ENCODE measurements at regions not wholly inside any gene's neighbourhood (a gene's known extent, or its start where the extent isn't known, plus 50 kb on each side); places are given as distances from the start of the nearest gene placed in this dataset.
"Not testable (repeated sequence)": the region's sequence is repeated elsewhere in the genome, so short reads cannot be mapped to it uniquely, and the experiment has no call there.

DNA sequence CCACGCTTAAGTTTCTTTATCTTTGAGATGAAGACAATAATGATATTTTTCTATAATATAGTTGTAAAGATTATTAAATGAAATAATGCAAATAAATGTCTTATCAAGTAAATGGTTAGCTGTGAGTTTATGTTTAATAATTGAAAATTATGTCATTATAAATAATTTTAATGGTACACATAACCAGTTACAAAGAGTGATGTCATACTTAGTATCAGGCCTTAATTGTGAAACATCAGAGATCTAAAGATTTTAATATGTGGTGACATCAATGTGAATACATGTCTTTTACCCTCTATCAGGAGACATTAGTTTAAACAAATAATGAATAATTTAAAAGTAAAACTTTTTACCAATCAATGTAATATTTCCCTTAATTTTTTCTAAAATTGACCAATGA is 63.8 kb upstream of the P2RY1 start:
- TF ChIP-seq, protein P1, sequence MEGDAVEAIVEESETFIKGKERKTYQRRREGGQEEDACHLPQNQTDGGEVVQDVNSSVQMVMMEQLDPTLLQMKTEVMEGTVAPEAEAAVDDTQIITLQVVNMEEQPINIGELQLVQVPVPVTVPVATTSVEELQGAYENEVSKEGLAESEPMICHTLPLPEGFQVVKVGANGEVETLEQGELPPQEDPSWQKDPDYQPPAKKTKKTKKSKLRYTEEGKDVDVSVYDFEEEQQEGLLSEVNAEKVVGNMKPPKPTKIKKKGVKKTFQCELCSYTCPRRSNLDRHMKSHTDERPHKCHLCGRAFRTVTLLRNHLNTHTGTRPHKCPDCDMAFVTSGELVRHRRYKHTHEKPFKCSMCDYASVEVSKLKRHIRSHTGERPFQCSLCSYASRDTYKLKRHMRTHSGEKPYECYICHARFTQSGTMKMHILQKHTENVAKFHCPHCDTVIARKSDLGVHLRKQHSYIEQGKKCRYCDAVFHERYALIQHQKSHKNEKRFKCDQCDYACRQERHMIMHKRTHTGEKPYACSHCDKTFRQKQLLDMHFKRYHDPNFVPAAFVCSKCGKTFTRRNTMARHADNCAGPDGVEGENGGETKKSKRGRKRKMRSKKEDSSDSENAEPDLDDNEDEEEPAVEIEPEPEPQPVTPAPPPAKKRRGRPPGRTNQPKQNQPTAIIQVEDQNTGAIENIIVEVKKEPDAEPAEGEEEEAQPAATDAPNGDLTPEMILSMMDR (IDR thresholded peaks at IDR 0.05; ENCODE audit: extremely low read depth, missing control alignments) = no peak
- DNase-seq (ENCODE audit: low spot score) = no peak

DNA sequence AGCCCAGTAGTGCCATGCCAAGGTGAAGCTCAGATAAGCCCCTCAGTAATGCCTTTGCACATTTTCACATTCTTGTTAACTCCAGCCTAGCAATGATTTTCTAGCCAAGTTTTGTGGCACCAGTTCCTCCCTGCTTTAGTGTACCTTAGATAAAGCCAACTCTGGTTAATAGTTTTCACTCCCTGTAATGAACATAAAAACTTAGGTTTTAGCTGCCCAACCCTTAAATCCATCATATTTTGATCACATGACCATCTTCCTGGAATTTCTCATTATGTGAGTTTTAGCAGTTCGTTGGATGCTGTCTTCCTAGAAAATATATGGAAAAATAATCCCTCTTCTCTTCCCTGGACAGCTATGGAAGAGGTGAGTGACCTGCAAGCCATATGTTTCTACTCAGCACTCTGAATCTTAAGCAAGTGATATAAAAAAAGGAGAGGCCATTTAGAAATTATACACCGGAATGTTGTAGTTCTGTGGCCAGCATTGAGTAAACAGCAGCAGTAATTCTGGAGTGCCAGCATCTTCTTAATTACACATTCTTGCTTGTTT is 62.2 kb upstream of the P2RY1 start:
- no peak for DNase-seq (ENCODE audit: low spot score)
- TF ChIP-seq, protein P1 (IDR thresholded peaks at IDR 0.05; ENCODE audit: extremely low read depth, missing control alignments) = no peak

- TF ChIP-seq, protein P1 (IDR thresholded peaks at IDR 0.05; ENCODE audit: extremely low read depth, missing control alignments) = no peak
- no peak for DNase-seq (ENCODE audit: low spot score)
Observed at GRCh38 chr3:152773633-152774032, 61.3 kb upstream of the P2RY1 start.

DNA sequence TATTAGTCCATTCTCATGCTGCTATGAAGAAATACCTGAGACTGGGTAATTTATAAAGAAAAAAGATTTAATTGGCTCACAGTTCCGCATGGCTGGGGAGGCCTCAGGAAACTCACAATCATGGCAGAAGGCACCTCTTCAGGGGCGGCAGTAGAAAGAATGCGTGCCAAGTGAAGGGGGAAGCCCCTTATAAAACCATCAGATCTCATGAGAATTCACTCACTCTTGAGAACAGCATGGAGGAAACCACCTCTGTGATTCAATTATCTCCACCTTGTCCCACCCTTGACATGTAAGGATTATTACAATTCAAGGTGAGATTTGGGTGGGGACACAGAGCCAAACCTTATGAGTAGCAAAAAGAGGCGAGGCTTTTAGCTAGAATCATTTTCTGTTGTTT is 60.7 kb upstream of the P2RY1 start:
- DNase-seq (ENCODE audit: low spot score) = not testable (repeated sequence)

DNA sequence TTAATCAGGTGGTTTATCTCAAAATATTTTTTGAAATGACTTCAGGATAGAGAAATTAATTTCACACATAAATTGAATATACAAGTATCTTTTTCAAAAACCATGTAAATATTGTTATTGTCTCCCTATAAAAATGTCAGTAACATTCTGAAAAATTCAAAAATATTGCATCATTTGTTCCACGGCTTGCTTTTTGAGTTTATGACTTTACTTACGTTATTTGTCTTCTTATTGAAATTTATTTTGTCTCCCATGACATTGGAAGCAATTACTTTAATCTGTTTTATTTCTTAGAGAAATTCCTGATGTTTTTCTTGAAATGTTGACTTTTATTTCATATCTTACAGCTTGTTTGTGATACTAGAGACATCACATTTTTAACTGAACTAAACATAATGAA is 56.9 kb upstream of the P2RY1 start:
- TF ChIP-seq, protein P1 (IDR thresholded peaks at IDR 0.05; ENCODE audit: extremely low read depth, missing control alignments) = no peak

DNA sequence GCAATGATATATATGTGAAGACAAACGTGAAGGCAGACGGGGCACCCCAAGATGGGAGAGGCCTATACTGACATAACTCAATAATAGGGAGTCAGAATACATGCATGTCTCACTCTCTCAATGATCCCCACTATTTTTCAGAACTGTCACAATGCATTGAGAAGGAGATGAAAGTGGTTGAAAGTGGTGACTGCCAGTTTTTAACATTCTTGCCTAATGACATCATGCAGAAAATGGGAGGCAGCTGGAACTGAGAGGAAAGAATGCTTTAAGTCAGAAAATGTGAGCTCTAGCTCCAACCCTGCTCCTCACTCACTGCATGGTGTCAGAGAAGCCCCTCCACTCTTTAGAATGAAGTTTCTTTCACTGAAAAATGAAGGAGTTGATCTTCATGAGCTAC is 55.3 kb upstream of the P2RY1 start:
- DNase-seq (ENCODE audit: low spot score) = no peak
- TF ChIP-seq, protein P1 (IDR thresholded peaks at IDR 0.05; ENCODE audit: extremely low read depth, missing control alignments) = no peak

More for the DNA sequence above, 56.9 kb upstream of the P2RY1 start:
- DNase-seq (ENCODE audit: low spot score) = no peak

DNA sequence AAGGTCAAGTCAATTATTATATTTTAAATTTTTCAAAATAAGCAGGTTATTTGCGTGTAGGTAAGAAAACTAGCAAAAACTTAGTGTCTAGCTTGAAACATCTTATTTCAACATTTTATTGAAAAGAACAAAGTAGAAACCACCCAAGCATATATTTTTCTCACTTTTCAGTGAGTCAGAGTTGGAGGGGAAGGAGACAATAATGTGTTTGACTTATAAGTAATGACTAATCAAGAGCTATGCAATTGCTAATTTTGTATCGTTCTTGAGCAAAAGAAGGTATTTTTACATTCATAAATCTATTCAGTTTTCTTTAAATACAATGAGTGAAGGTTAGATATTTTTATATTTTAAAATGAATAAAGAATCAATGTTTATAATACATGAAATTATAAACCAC is 54.4 kb upstream of the P2RY1 start:
- DNase-seq (ENCODE audit: low spot score) = no peak
- TF ChIP-seq, protein P1 (IDR thresholded peaks at IDR 0.05; ENCODE audit: extremely low read depth, missing control alignments) = no peak

DNA sequence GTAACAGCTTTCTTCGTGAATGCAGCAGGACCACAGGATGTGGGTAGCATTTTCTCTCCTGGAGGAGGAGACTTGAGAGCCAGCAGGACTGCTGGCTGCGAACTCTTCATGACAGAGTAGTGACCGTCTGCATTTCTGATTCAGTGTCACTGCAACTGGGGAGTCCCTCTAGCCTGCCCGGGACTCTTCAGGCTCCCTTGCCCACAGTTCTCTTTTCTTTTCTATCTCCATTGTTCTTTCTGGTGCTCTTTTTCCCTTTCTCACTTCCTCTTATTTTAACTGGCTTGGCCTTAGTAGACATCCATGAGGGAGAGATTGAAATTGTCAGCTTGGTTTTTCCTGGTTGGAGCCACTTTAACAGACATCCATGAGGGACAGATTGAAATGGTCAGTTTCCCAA is 49.9 kb upstream of the P2RY1 start:
- DNase-seq (ENCODE audit: low spot score) = peak; percentile 10
- TF ChIP-seq, protein P1 (IDR thresholded peaks at IDR 0.05; ENCODE audit: extremely low read depth, missing control alignments) = no peak

Measured in GM20000 (cell line).